GM19395 (cell line): ENCODE measurements at regions not wholly inside any gene's neighbourhood (a gene's known extent, or its start where the extent isn't known, plus 50 kb on each side); places are given as distances from the start of the nearest gene placed in this dataset.

Experiments used
- ATAC-seq: cut with Tn5 transposase; IDR thresholded peaks from one replicate; pipeline ENCODE4 v1.9.1; 2021; ENCODE audit warnings: mild to moderate bottlenecking, moderate library complexity; ENCODE audit not compliant: unreplicated experiment

GRCh38 chr1:38724160-38725131 is 135.1 kb downstream of the RRAGC start:
- no peak for ATAC-seq

GRCh38 chr1:38721816-38722215 is 137.8 kb downstream of the RRAGC start:
- ATAC-seq: no peak

- ATAC-seq: no peak
Observed at GRCh38 chr1:38719880-38720279, 139.7 kb downstream of the RRAGC start.

GRCh38 chr1:38718031-38718430 is 141.5 kb downstream of the RRAGC start:
- ATAC-seq: no peak

GRCh38 chr1:38716229-38716628 is 143.3 kb downstream of the RRAGC start:
- no peak for ATAC-seq

- no peak for ATAC-seq
Observed at GRCh38 chr1:38715415-38715814, 144.2 kb downstream of the RRAGC start.

GRCh38 chr1:38712046-38712445 is 147.5 kb downstream of the RRAGC start:
- ATAC-seq: no peak

- no peak for ATAC-seq
Observed at GRCh38 chr1:38708701-38709258, 150.8 kb downstream of the RRAGC start.

GRCh38 chr1:38701088-38701487 is 158.5 kb downstream of the RRAGC start:
- no peak for ATAC-seq

- no peak for ATAC-seq
Observed at GRCh38 chr1:38700077-38700470, 159.5 kb downstream of the RRAGC start.

GRCh38 chr1:38699330-38700076 is 160.1 kb downstream of the RRAGC start:
- ATAC-seq: no peak

- ATAC-seq: no peak
Observed at GRCh38 chr1:38697387-38697786, 162.2 kb downstream of the RRAGC start.

GRCh38 chr1:38696371-38696770 is 163.2 kb downstream of the RRAGC start:
- no peak for ATAC-seq

GRCh38 chr1:38693759-38694158 is 165.8 kb downstream of the RRAGC start:
- no peak for ATAC-seq

GRCh38 chr1:38693031-38693430 is 166.5 kb downstream of the RRAGC start:
- no peak for ATAC-seq

GRCh38 chr1:38690790-38691449 is 168.7 kb downstream of the RRAGC start:
- ATAC-seq: no peak

GRCh38 chr1:38686927-38687255 is 172.7 kb downstream of the RRAGC start:
- no peak for ATAC-seq

- ATAC-seq: no peak
Observed at GRCh38 chr1:38686167-38686926, 173.2 kb downstream of the RRAGC start.

GRCh38 chr1:38685388-38685787 is 174.2 kb downstream of the RRAGC start:
- no peak for ATAC-seq

- ATAC-seq: no peak
Observed at GRCh38 chr1:38680801-38681510, 178.6 kb downstream of the RRAGC start.
